ENCODE measurements at regions not wholly inside any gene's neighbourhood (a gene's known extent, or its start where the extent isn't known, plus 50 kb on each side); places are given as distances from the start of the nearest gene placed in this dataset.

- no peak overlapping the region for H3K27ac ChIP-seq (ENCODE audit: poor library complexity, severe bottlenecking)
- DNase-seq (ENCODE audit: low spot score) (no peak), ATAC-seq (ENCODE audit: low read depth) (no peak)
- no peak overlapping the region for H3K4me3 ChIP-seq (ENCODE audit: severe bottlenecking)
- peaks cover 3% of the 10 kb centered on the region for H3K27me3 ChIP-seq (ENCODE audit: insufficient read depth, poor library complexity, severe bottlenecking)
- no peaks in the 10 kb centered on the region for H3K9me3 ChIP-seq (ENCODE audit: severe bottlenecking)
- H3K4me1 ChIP-seq (ENCODE audit: insufficient read depth, poor library complexity, severe bottlenecking) = no peaks in the 10 kb centered on the region
- TF ChIP-seq CTCF (IDR thresholded peaks at IDR 0.05; ENCODE audit: poor library complexity, severe bottlenecking) = no peak
- no peaks in the 10 kb centered on the region for H3K36me3 ChIP-seq (ENCODE audit: low read depth)
Measured at GRCh38 chr17:51395621-51396020, 135.3 kb downstream of the UTP18 start.

GRCh38 chr17:51397361-51398127 lies 137.2 kb downstream of the UTP18 start:
- Histone ChIP-seq H3K27me3 (ENCODE audit: insufficient read depth, poor library complexity, severe bottlenecking) (no peaks in the 10 kb centered on the region), H3K4me3 (ENCODE audit: severe bottlenecking) (no peak overlapping the region), H3K9me3 (ENCODE audit: severe bottlenecking) (no peaks in the 10 kb centered on the region), H3K36me3 (ENCODE audit: low read depth) (no peaks in the 10 kb centered on the region), H3K27ac (ENCODE audit: poor library complexity, severe bottlenecking) (no peak overlapping the region), H3K4me1 (ENCODE audit: insufficient read depth, poor library complexity, severe bottlenecking) (no peaks in the 10 kb centered on the region)
- TF ChIP-seq CTCF (IDR thresholded peaks at IDR 0.05; ENCODE audit: poor library complexity, severe bottlenecking) = no peak
- peak; percentile 93 for ATAC-seq (ENCODE audit: low read depth)
- DNase-seq (ENCODE audit: low spot score) = no peak

GRCh38 chr17:51398128-51398525 lies 137.8 kb downstream of the UTP18 start:
- ATAC-seq (ENCODE audit: low read depth) = no peak
- H3K4me3 ChIP-seq (ENCODE audit: severe bottlenecking) = no peak overlapping the region
- no peak for TF ChIP-seq CTCF (IDR thresholded peaks at IDR 0.05; ENCODE audit: poor library complexity, severe bottlenecking)
- no peaks in the 10 kb centered on the region for H3K4me1 ChIP-seq (ENCODE audit: insufficient read depth, poor library complexity, severe bottlenecking)
- H3K36me3 ChIP-seq (ENCODE audit: low read depth) = no peaks in the 10 kb centered on the region
- no peak overlapping the region for H3K27ac ChIP-seq (ENCODE audit: poor library complexity, severe bottlenecking)
- no peaks in the 10 kb centered on the region for H3K27me3 ChIP-seq (ENCODE audit: insufficient read depth, poor library complexity, severe bottlenecking)
- no peak for DNase-seq (ENCODE audit: low spot score)
- H3K9me3 ChIP-seq (ENCODE audit: severe bottlenecking) = no peaks in the 10 kb centered on the region

- Histone ChIP-seq H3K36me3 (ENCODE audit: low read depth) (no peaks in the 10 kb centered on the region), H3K27ac (ENCODE audit: poor library complexity, severe bottlenecking) (no peak overlapping the region), H3K4me1 (ENCODE audit: insufficient read depth, poor library complexity, severe bottlenecking) (no peaks in the 10 kb centered on the region), H3K27me3 (ENCODE audit: insufficient read depth, poor library complexity, severe bottlenecking) (no peaks in the 10 kb centered on the region), H3K4me3 (ENCODE audit: severe bottlenecking) (no peak overlapping the region), H3K9me3 (ENCODE audit: severe bottlenecking) (no peaks in the 10 kb centered on the region)
- no peak for TF ChIP-seq CTCF (IDR thresholded peaks at IDR 0.05; ENCODE audit: poor library complexity, severe bottlenecking)
- no peak for DNase-seq (ENCODE audit: low spot score)
- ATAC-seq (ENCODE audit: low read depth) = no peak
Measured at GRCh38 chr17:51398687-51399086, 138.3 kb downstream of the UTP18 start.

- ATAC-seq (ENCODE audit: low read depth) (no peak), DNase-seq (ENCODE audit: low spot score) (no peak)
- Histone ChIP-seq H3K4me3 (ENCODE audit: severe bottlenecking) (no peak overlapping the region), H3K27ac (ENCODE audit: poor library complexity, severe bottlenecking) (no peak overlapping the region), H3K4me1 (ENCODE audit: insufficient read depth, poor library complexity, severe bottlenecking) (no peaks in the 10 kb centered on the region), H3K36me3 (ENCODE audit: low read depth) (no peaks in the 10 kb centered on the region), H3K9me3 (ENCODE audit: severe bottlenecking) (no peaks in the 10 kb centered on the region), H3K27me3 (ENCODE audit: insufficient read depth, poor library complexity, severe bottlenecking) (no peaks in the 10 kb centered on the region)
- TF ChIP-seq CTCF (IDR thresholded peaks at IDR 0.05; ENCODE audit: poor library complexity, severe bottlenecking) = no peak
Measured at GRCh38 chr17:51401279-51401678, 140.9 kb downstream of the UTP18 start.

All from RWPE2 (cell line).